ENCODE measurements at regions not wholly inside any gene's neighbourhood (a gene's known extent, or its start where the extent isn't known, plus 50 kb on each side); places are given as distances from the start of the nearest gene placed in this dataset.
"Not testable (repeated sequence)": the region's sequence is repeated elsewhere in the genome, so short reads cannot be mapped to it uniquely, and the experiment has no call there.

DNA sequence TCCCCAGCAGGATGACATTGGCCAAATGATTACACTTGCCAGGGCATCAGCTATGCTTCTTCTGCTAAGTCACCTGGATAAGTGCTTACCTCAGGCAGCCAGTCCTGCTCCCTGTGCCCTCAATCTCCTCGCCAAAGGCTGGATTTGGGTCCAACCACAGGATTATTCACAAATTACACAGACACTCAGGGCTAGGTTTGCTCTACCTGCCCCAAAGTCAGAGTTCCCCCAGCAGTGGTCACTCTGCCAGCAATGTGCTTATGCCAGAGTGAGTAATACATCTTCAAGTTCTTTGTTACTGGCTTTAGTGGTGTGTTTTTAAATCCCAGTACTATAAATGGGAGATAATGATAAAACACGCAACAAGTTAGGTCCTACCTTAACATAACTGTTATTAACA, 189.7 kb upstream of the SEMA3D start:
- no peak for DNase-seq (ENCODE audit: extremely low read depth, low read depth)

DNA sequence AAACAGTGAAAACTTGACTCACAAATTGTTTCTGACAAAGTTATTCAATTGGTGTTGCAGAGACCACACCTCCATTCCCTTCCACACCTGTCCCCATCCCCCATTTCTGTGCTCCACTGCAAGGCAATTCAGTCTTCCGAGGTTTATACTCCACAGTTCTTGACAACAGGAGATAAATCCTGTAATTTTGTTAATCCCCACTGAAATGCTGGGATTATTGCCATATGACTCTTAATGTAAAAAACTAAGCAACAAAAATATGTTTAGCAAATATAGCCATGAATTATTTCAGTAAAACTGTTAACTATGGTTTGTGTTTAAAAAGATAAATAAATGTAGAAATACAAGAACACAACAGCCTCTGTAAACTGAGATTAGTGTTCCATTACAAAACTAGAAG, 170.1 kb upstream of the SEMA3D start:
- no peak for DNase-seq (ENCODE audit: extremely low read depth, low read depth)

DNA sequence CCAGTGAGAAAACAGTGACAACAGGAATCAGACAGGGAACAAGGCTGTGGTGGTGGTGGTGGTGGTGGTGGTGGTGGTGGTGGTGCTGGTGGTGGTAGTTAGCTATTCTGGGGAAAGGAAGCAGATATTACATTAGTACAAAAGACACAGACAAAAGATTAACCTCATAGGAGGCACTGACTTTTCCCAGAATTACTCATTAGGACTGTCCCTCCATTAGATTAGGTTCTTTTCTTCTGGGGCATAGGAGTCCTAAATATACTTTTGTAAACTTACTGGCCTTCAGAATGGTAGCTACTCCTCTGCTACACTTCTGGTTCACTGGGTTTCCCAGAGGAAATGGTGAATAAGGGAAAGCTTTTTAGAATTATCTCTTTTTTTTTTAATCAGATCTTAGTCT, 156.6 kb upstream of the SEMA3D start:
- no peak for DNase-seq (ENCODE audit: extremely low read depth, low read depth)

DNA sequence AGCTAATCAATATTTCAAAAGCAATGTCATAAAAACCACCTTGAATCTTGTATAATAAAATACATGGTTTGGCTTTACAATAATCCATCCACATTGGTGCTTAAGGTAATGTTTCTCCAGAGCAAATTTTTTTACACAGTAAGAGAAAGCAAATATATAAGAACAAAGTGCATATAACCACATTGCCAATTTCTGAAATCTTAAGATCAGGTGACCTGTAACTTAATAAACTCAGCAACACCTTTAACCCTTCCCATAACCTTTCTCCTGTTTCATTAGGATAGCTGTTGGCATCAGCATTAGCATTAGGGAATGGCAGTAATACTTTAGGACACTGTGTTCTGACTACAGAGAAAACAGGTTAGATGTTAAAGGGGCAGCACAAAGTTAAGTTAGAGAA, 155.9 kb upstream of the SEMA3D start:
- no peak for DNase-seq (ENCODE audit: extremely low read depth, low read depth)

DNA sequence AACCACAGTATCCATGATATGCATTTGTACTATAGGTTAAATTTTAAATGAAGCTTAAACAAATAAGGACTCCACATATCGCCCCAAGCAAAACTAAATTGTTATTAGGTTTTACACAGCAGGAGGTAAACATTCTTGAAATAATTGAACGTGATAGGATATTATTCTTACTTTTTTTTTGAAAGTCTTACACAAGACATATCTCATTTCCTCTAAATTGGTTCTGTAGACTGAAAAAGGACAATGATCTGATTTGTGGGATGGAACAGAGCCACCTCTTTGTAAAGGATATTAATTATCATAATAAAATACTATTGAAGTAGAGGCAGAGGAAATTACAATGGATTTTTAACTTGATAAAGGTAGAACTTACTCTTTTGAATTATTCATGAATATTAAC, 155.1 kb upstream of the SEMA3D start:
- DNase-seq (ENCODE audit: extremely low read depth, low read depth) = no peak

DNA sequence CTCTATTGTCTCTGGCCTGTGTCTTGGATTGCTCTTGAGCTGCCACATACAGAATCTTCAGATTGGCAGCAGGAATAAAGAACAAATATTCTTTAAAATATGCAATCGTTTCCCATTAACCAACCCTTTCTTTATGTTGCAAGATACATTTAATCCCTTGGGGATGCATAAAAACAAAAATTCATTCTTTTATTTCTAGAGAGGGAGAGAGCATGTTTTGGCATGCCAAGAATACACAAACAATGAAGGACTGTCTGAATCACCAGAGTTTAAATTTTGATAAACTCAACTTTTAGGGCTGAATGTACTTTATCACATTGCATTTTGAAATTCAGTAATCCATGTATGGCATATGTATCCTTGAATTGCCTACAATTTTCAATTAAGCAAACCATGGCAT, 154.3 kb upstream of the SEMA3D start:
- DNase-seq (ENCODE audit: extremely low read depth, low read depth) = no peak

DNA sequence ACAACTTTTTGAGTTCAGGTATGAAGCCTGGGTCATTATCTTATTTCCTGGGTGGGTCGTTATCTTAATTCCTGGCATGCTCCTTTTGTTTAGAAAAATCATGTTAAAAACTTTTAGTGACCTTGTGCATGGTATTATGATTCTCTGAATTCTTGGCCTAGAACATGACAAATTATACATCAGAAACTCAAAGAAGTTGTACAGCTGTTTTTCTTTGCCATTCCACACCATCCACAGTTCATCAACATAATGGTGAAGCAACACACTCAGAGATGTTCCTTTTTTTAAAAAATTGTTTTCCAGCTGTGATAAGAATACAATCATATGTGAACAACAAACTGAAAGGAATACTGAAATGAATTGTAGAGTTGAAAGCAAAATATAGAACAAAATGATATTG, 149.2 kb upstream of the SEMA3D start:
- no peak for DNase-seq (ENCODE audit: extremely low read depth, low read depth)

DNA sequence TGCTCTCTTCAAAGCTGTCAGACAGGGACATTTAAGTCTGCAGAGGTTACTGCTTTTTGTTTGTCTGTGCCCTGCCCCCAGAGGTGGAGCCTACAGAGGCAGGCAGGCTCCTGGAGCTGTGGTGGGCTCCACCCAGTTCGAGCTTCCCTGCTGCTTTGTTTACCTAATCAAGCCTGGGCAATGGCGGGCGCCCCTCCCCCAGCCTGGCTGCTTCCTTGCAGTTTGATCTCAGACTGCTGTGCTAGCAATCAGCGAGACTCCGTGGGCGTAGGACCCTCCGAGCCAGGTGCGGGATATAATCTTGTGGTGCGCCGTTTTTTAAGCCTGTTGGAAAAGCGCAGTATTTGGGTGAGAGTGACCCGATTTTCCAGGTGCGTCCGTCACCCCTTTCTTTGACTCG, 148.3 kb upstream of the SEMA3D start:
- DNase-seq (ENCODE audit: extremely low read depth, low read depth) = not testable (repeated sequence)

DNA sequence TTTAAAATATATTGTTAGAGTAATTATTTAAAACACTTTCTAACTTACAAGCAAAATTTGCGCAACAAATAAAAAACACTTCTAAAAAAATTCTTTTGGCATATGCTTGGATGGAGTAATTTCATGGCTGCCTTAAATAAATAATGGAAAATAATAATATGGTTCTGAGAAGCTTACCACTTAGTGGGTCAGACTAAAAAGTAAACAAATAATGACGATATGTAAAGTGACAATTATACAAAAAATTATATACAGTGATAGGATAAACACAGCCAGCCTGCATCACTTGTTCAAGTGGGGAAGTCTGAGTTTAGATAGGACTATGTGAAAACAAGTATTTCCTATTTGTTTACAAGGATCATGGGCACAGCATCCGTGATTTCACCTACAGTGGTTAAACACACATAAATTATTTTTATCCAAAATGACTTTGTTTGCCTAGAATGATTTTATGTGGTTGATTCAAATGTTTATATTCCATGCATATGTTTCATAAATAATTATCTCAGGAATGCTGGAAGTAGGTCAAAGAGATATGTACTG, 141.7 kb upstream of the SEMA3D start:
- DNase-seq (ENCODE audit: extremely low read depth, low read depth) = no peak

DNA sequence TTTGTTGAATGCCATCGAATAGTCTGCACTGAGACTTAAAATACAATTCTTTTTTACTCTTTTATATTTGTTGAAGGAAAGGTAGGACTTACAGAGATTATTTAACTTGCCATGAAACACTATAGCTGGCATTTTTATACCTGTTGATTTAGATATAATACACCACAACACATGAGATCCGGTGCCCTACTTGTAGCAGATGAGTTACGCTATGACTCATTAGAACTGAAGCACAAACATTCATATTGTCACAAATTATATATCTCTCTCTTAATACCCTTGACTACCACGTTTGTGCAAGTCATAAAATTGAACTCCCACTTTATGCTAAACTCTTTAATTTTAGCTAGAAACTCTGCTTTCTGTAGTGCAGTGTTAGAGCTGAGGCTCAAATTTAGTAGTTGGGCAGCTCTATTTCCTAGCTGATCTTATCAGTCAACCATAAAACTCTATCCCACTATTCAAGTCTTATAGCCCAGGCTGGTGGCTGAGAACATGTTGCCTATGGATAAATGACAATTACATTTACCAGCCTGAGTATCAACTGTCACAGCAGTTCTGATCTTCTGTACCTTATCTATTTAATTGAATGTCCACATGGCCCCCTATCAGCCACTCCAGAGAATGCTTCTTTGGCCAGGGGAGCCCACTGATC, 137.4 kb upstream of the SEMA3D start:
- no peak for DNase-seq (ENCODE audit: extremely low read depth, low read depth)

DNA sequence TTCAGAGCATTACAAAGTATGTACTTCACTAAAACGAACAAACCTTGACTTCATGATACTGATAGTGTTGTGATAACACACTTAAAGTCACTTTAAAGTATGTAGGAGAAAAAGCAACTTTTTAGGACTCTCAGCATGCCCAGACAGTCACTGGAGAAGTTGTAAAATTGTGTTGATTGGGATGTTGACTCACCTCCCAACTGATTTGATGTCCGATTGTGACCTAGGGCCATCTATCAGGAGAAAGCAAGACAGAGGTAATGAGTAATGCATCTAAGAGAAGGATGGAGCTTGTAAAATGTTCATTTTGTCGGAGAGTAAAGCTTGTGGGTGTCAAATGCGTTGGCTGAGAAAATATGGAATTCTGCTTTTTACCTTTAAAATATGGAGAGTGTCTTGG, 135.4 kb upstream of the SEMA3D start:
- DNase-seq (ENCODE audit: extremely low read depth, low read depth) = no peak

DNA sequence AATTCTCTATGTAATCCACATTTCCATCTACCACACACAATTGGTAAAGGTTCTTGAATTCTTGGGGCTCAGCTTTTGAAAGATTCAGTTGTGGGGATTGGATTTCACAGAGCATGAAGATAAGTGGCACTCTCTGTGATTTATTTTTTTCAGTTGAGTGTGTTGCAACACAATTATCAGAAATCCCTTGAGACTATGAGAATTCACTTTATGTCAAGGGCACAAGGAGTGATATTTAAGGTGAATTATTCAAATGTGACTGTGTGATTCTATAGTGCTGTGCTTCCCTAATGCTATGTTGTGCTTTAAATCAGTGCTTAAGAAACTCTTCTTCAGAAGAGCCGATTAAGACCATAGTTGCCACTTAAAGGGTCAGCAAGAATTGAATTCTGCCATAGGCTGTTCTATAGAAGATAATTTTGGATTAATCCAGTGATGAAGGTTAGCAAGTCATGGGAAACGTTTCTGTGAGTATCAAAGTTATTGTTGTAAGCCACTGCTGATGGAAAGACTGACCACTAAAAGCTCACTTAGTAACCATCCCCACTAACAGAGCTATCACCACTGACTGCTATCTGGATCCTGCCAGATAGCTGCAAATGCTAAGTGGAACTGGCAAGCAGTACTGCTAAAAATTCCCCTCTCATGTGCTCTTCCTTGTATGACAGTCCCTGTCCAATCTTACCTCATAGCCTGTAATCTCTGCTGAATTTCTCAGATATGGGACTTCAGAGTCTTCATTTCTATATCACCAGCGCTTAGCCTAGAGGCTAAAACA, 134.0 kb upstream of the SEMA3D start:
- DNase-seq (ENCODE audit: extremely low read depth, low read depth) = no peak

DNA sequence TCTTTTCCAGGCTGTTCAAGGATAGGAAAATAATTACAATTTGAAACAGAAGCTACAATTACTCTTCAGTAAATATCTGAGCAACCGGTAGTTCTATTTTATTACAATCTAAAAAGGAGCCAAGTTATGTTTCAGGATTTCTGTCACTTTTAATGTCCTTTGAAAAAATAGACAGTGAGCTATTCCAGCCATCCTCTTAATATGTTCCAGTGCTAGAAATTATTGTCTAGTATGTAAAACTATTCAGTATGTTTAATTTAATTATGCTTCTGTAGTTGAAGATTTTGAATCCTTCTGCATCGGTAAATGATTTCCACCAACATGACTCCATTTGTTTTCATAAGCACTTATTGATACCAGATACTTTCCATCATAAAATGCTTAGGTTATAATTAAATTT, 129.6 kb upstream of the SEMA3D start:
- no peak for DNase-seq (ENCODE audit: extremely low read depth, low read depth)

DNA sequence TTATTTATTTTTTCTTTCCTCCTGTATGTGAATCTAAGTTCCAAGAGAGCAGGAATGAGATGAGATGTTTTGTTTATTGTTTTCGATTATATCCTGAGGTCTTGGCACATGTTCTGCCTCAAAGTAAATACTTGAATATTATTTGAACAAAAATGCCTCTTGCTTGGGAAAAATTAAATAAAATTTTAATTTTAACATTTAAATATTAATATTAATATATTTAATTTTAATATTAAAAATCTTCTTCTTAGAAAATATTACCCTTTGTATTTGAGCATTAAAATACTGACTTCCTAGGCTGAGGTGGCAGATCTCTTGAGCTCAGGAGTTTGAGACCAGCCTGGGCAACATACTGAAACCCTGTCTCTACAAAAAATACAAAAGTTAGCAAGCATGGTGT, 123.4 kb upstream of the SEMA3D start:
- DNase-seq (ENCODE audit: extremely low read depth, low read depth) = no peak

DNA sequence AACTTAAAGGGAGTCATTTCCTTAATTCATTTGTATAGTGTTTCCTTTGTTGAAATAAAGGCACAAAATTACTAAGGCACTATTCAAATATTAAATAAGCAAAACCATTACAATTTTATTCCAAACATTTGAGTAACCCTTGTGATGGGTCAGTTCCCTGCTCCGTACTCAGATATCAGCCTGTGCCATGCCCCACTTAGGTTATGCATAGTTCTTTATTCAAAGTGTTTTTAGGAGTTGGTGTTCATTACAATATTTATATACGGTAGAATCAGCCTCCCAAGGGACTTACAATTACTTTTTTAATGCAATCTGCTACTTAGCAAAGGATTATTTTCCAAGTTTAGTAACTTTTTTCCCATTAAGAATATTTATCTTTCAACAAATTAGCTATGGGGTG, 119.3 kb upstream of the SEMA3D start:
- DNase-seq (ENCODE audit: extremely low read depth, low read depth) = no peak

DNA sequence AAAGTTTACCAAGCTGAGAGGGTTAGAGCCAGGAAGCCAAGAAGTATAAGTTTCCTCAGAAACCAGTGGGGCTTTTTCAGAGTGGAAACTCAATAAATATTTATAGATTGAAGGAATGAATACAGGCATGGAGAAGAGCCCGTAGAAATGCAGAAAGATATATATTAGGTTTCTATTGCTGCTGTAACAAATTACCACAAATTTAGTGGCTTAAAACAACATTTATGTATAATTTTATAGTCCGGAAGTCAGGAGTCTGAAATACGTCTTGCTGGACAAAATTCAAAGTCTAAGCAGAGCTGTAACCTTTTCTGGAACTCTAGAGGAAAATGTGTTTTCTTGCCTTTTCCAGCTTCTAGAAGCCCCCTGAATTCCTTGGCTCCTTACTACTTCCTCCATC, 107.3 kb upstream of the SEMA3D start:
- DNase-seq (ENCODE audit: extremely low read depth, low read depth) = no peak

DNA sequence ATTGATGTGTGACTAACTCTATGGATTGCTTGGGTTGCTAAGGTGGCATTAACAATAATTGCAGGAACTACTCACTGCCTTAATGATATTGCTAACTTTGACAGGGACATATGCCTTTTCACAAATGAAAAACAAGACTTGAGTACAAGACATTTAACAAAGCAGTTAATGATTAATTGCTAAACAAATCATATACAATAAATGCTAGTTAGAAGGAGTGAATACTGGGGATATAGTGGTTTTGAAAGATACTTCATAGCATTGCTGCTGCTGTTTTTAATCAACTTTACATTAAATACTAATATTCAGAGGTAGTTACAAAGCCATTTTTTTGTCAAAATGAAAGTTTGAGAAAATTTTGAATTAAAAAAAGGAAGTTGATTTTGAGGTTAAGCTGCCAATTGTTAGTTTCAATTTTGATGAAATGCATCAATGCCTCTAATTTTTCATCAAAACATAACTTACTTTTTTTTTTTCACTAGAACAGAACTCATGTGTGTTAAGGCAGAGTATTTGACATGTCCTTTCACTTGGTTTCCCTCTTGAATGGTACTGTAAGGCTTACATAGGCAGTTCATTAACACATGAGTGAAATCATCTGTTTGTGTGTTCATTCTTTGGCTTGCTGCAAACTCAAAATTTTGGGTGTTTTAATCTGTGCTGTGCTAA, 106.2 kb upstream of the SEMA3D start:
- DNase-seq (ENCODE audit: extremely low read depth, low read depth) = no peak

DNA sequence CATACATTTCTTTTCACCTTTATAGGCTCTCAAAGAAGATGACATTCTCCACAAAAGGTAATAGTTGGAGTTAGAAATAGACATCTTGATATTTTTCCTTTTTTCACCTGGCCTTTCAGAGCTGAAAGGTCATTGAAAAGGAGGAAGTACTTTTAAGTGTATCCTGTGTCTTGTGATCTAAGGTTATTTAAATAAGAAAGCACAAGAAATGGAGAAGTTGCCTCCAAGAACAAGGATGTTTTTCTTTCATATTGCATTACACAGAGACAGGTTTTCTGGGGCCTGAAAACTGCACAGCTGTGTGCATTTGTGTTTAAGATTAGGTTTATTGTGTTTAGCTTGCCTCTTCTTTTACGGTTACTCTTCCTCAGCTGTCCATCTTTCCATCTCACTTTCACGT, 103.4 kb upstream of the SEMA3D start:
- DNase-seq (ENCODE audit: extremely low read depth, low read depth) = no peak

DNA sequence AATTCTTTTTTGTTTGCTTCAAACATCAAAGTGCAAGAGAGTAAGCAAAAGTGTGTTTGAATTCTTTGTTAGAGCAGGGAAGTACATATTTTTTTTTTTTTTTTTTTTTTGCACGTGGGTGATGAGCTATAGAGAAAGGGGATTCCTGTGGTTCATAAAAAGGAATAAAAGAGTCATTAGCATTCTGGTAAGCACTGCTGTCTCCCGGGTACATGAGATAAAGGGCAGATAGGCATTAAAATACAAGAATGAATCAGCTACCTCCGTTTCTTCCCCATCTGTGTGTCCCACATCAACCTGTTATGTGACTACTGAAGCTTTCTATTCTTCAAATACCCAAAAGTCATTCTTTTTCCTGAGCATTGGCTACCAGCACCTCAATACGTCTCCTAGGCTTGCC, 102.4 kb upstream of the SEMA3D start:
- DNase-seq (ENCODE audit: extremely low read depth, low read depth) = no peak

DNA sequence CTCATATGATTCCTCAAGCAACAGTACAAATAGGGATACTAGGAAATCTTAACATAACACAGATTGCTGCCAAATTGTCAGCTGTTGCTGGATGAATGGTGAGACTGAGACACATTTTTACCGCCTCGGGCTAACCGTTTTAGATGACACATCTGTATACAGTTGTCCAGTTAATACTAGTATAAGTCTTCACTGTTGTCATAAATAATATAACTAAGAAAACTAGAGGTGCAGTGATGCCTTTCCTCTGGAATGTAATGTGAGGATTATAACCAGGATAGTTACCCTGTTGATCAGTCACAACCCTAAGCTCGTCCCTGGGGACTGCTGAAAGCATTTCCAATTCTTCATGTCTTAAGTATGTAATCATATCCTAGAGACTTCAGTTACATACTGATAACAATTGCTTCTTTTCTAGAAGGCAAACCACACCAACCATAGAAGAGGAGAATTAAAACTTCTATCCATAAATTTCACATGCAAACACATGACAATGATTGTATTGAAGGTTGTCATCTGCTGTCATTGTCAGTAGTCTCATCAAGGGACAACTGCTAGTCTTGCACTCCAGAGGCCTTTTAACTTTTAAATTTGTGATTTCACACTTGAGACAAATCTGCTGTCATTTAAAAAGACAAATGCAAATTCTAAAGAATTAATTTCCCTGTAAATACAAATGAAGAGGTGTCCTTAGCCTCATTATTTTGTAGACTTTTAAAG, 100.4 kb upstream of the SEMA3D start:
- no peak for DNase-seq (ENCODE audit: extremely low read depth, low read depth)

DNA sequence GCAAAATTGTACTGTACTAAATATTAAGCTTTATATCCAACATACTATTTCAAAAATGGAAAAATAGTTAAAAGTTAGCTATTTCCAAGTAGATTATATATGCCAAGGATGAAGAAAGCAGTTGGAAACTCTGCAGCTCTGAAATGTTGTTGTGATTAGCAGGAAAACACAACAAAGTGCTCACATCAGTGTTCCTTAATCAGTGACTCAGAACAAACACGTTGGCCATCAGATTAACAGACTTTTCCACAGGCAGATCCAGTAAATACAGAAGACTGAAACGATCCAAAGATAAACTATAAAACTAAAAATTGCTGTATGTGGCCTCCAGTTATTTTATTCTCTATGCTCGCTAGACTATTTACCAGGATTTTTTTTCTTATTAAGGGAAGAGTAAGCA, 99.6 kb upstream of the SEMA3D start:
- DNase-seq (ENCODE audit: extremely low read depth, low read depth) = no peak

Measured in NCI-H460 (cell line).